HepG2 (cell line): ENCODE measurements at regions not wholly inside any gene's neighbourhood (a gene's known extent, or its start where the extent isn't known, plus 50 kb on each side); places are given as distances from the start of the nearest gene placed in this dataset.

Source experiments
- CAMTA2 ChIP-seq: sonication (generic); formaldehyde crosslinking; IDR thresholded peaks from 2 replicates; pipeline ENCODE4 v1.4.0; 2020; ENCODE audit warnings: mild to moderate bottlenecking, missing genetic modification reagents, borderline replicate concordance
- DPF2 ChIP-seq: sonication (generic); formaldehyde crosslinking; IDR thresholded peaks from 2 replicates; pipeline ENCODE4 v1.4.0; 2020; ENCODE audit warnings: mild to moderate bottlenecking, low read depth, missing genetic modification reagents, borderline replicate concordance
- KIAA2018 ChIP-seq: sonication (generic); formaldehyde crosslinking; IDR thresholded peaks from 2 replicates; pipeline ENCODE4 v1.5.0; 2020; ENCODE audit warnings: mild to moderate bottlenecking, missing genetic modification reagents, borderline replicate concordance
- PPARG ChIP-seq: conservative IDR thresholded peaks from 2 replicates; pipeline ENCODE4 v1.6.1; 2016; ENCODE audit warnings: missing biosample characterization, missing genetic modification reagents
- PREB ChIP-seq: sonication (generic); formaldehyde crosslinking; IDR thresholded peaks from 2 replicates; pipeline ENCODE4 v1.4.0; 2020; ENCODE audit warnings: missing genetic modification reagents
- THRA ChIP-seq: sonication (generic); formaldehyde crosslinking; IDR thresholded peaks from 2 replicates; pipeline ENCODE4 v1.4.0; 2020; ENCODE audit warnings: missing genetic modification reagents, borderline replicate concordance
- ZNF230 ChIP-seq: sonication (generic); formaldehyde crosslinking; IDR thresholded peaks from 2 replicates; pipeline ENCODE4 v1.4.0; 2020; ENCODE audit warnings: mild to moderate bottlenecking, missing genetic modification reagents

GRCh38 chr10:44573821-44574220 lies 188.9 kb upstream of the CXCL12 start (continued):
- TF ChIP-seq KIAA2018 (CRISPR knock-in tag) (no peak), THRA (no peak), PREB (CRISPR knock-in tag) (no peak), PPARG (CRISPR knock-in tag) (no peak), ZNF230 (CRISPR knock-in tag) (no peak), CAMTA2 (CRISPR knock-in tag) (no peak), DPF2 (CRISPR knock-in tag) (no peak)
